Karpas-422 (cell line): ENCODE measurements at regions not wholly inside any gene's neighbourhood (a gene's known extent, or its start where the extent isn't known, plus 50 kb on each side); places are given as distances from the start of the nearest gene placed in this dataset.

Experiments used
- DNase-seq: peaks from one replicate; pipeline ENCODE4 v3.0.0-alpha.2; 2015
- H2AFZ ChIP-seq: fragments of 200-600 bp; sonication (generic); 2 replicates; pipeline ENCODE4 v1.6.1; 2014; ENCODE audit warnings: antibody characterized with exemption, low read length, mixed read lengths
- H3K27ac ChIP-seq: fragments of 200-600 bp; sonication (generic); 2 replicates; pipeline ENCODE4 v1.5.1; 2014; ENCODE audit warnings: mild to moderate bottlenecking, low read length, moderate library complexity
- H3K27me3 ChIP-seq: fragments of 200-600 bp; sonication (generic); 2 replicates; pipeline ENCODE4 v1.6.1; 2014; ENCODE audit warnings: low read length, mixed read lengths
- H3K36me3 ChIP-seq: fragments of 200-600 bp; sonication (generic); 2 replicates; pipeline ENCODE4 v1.6.1; 2014; ENCODE audit warnings: low read length, mixed read lengths; ENCODE audit not compliant: insufficient read depth
- H3K4me1 ChIP-seq: fragments of 200-600 bp; sonication (generic); 2 replicates; pipeline ENCODE4 v1.6.1; 2014; ENCODE audit warnings: mild to moderate bottlenecking, low read length, mixed read lengths
- H3K4me2 ChIP-seq: fragments of 200-600 bp; sonication (generic); 2 replicates; pipeline ENCODE4 v1.6.1; 2014; ENCODE audit warnings: low read length, low read depth, mild to moderate bottlenecking; ENCODE audit not compliant: poor library complexity, severe bottlenecking
- H3K4me3 ChIP-seq: fragments of 200-600 bp; sonication (generic); 2 replicates; pipeline ENCODE4 v1.5.1; 2014; ENCODE audit warnings: mild to moderate bottlenecking, antibody characterized with exemption, low read length, mixed read lengths
- H3K79me2 ChIP-seq: fragments of 200-600 bp; sonication (generic); 2 replicates; pipeline ENCODE4 v1.6.1; 2014; ENCODE audit warnings: mild to moderate bottlenecking, low read length, mixed read lengths
- H3K9ac ChIP-seq: fragments of 200-600 bp; sonication (generic); 2 replicates; pipeline ENCODE4 v1.6.0; 2014; ENCODE audit warnings: low read length
- H3K9me2 ChIP-seq: fragments of 200-600 bp; sonication (generic), shearing (Covaris generic); replicated peaks from 2 replicates; pipeline ENCODE4 v1.6.0; 2014; ENCODE audit warnings: mild to moderate bottlenecking, low read length, moderate library complexity; ENCODE audit not compliant: insufficient read depth
- H3K9me3 ChIP-seq: fragments of 300-700, 200-600 bp; sonication (generic); 2 replicates; pipeline ENCODE4 v1.6.1; 2014; ENCODE audit warnings: low read length, mixed read lengths
- H4K20me1 ChIP-seq: fragments of 200-600 bp; sonication (generic); 2 replicates; pipeline ENCODE4 v1.6.1; 2014; ENCODE audit warnings: mild to moderate bottlenecking, antibody characterized with exemption, low read length, low read depth; ENCODE audit not compliant: insufficient read depth

- no peak for DNase-seq
- Histone ChIP-seq H4K20me1 (no peaks in the 10 kb centered on the region), H3K4me3 (no peak overlapping the region), H3K4me2 (no peak overlapping the region), H3K9ac (no peak overlapping the region), H3K36me3 (no peaks in the 10 kb centered on the region), H3K4me1 (no peaks in the 10 kb centered on the region), H3K79me2 (no peaks in the 10 kb centered on the region), H3K9me3 (no peaks in the 10 kb centered on the region), H2AFZ (no peak overlapping the region), H3K27ac (no peak overlapping the region), H3K9me2 (no peaks in the 10 kb centered on the region), H3K27me3 (no peaks in the 10 kb centered on the region)
These were observed 126.3 kb downstream of the ATPSCKMT start for GRCh38 chr5:10123254-10123989.

GRCh38 chr5:10122076-10122726 lies 127.5 kb downstream of the ATPSCKMT start:
- Histone ChIP-seq H4K20me1 (no peaks in the 10 kb centered on the region), H3K27me3 (no peaks in the 10 kb centered on the region), H3K4me3 (no peak overlapping the region), H3K36me3 (no peaks in the 10 kb centered on the region), H3K4me1 (no peaks in the 10 kb centered on the region), H3K4me2 (no peak overlapping the region), H3K79me2 (no peaks in the 10 kb centered on the region), H3K9me3 (no peaks in the 10 kb centered on the region), H3K27ac (no peak overlapping the region), H3K9ac (no peak overlapping the region), H2AFZ (no peak overlapping the region), H3K9me2 (no peaks in the 10 kb centered on the region)
- no peak for DNase-seq

- H3K9me3 ChIP-seq = no peaks in the 10 kb centered on the region
- no peaks in the 10 kb centered on the region for H3K36me3 ChIP-seq
- DNase-seq = no peak
- no peaks in the 10 kb centered on the region for H3K4me1 ChIP-seq
- no peak overlapping the region for H3K27ac ChIP-seq
- no peaks in the 10 kb centered on the region for H3K9me2 ChIP-seq
- H3K4me3 ChIP-seq = no peak overlapping the region
- no peak overlapping the region for H3K4me2 ChIP-seq
- no peak overlapping the region for H2AFZ ChIP-seq
- no peaks in the 10 kb centered on the region for H4K20me1 ChIP-seq
- no peak overlapping the region for H3K9ac ChIP-seq
- no peaks in the 10 kb centered on the region for H3K27me3 ChIP-seq
- no peaks in the 10 kb centered on the region for H3K79me2 ChIP-seq
These were observed 128.8 kb downstream of the ATPSCKMT start for GRCh38 chr5:10120934-10121333.

GRCh38 chr5:10118150-10118549 lies 131.5 kb downstream of the ATPSCKMT start:
- H3K9ac ChIP-seq = no peak overlapping the region
- H4K20me1 ChIP-seq = no peaks in the 10 kb centered on the region
- H3K27me3 ChIP-seq = no peaks in the 10 kb centered on the region
- H2AFZ ChIP-seq = no peak overlapping the region
- H3K4me2 ChIP-seq = no peak overlapping the region
- no peaks in the 10 kb centered on the region for H3K79me2 ChIP-seq
- no peaks in the 10 kb centered on the region for H3K4me1 ChIP-seq
- no peaks in the 10 kb centered on the region for H3K9me2 ChIP-seq
- no peak overlapping the region for H3K27ac ChIP-seq
- no peak overlapping the region for H3K4me3 ChIP-seq
- H3K36me3 ChIP-seq = no peaks in the 10 kb centered on the region
- no peaks in the 10 kb centered on the region for H3K9me3 ChIP-seq
- DNase-seq = no peak

GRCh38 chr5:10116594-10116993 lies 133.1 kb downstream of the ATPSCKMT start:
- Histone ChIP-seq H3K27ac (no peak overlapping the region), H3K4me1 (no peaks in the 10 kb centered on the region), H3K36me3 (no peaks in the 10 kb centered on the region), H3K4me3 (no peak overlapping the region), H3K79me2 (no peaks in the 10 kb centered on the region), H3K4me2 (no peak overlapping the region), H3K9ac (no peak overlapping the region), H2AFZ (no peak overlapping the region), H3K9me3 (no peaks in the 10 kb centered on the region), H3K27me3 (no peaks in the 10 kb centered on the region), H3K9me2 (no peaks in the 10 kb centered on the region), H4K20me1 (no peaks in the 10 kb centered on the region)
- DNase-seq = no peak

- no peak for DNase-seq
- Histone ChIP-seq H3K4me3 (no peak overlapping the region), H3K36me3 (no peaks in the 10 kb centered on the region)
These were observed 134.0 kb downstream of the ATPSCKMT start for GRCh38 chr5:10115669-10116068.

GRCh38 chr5:10111571-10111970 lies 138.1 kb downstream of the ATPSCKMT start:
- H3K9ac ChIP-seq = no peak overlapping the region
- DNase-seq = peak; percentile 79

More at GRCh38 chr5:10115669-10116068, 134.0 kb downstream of the ATPSCKMT start:
- no peaks in the 10 kb centered on the region for H4K20me1 ChIP-seq
- H3K79me2 ChIP-seq = no peaks in the 10 kb centered on the region
- H3K27me3 ChIP-seq = no peaks in the 10 kb centered on the region
- H2AFZ ChIP-seq = no peak overlapping the region
- no peaks in the 10 kb centered on the region for H3K4me1 ChIP-seq
- no peaks in the 10 kb centered on the region for H3K9me3 ChIP-seq
- H3K9ac ChIP-seq = no peak overlapping the region
- H3K27ac ChIP-seq = no peak overlapping the region
- no peak overlapping the region for H3K4me2 ChIP-seq
- H3K9me2 ChIP-seq = no peaks in the 10 kb centered on the region

GRCh38 chr5:10110228-10110627 lies 139.5 kb downstream of the ATPSCKMT start:
- Histone ChIP-seq H3K27ac (no peak overlapping the region), H3K4me3 (no peak overlapping the region), H3K27me3 (no peaks in the 10 kb centered on the region), H3K9me2 (no peaks in the 10 kb centered on the region), H3K9me3 (no peaks in the 10 kb centered on the region), H3K4me2 (no peak overlapping the region), H3K36me3 (no peaks in the 10 kb centered on the region), H2AFZ (no peak overlapping the region), H4K20me1 (no peaks in the 10 kb centered on the region), H3K4me1 (no peaks in the 10 kb centered on the region), H3K79me2 (no peaks in the 10 kb centered on the region), H3K9ac (no peak overlapping the region)
- no peak for DNase-seq

More at GRCh38 chr5:10111571-10111970, 138.1 kb downstream of the ATPSCKMT start:
- no peaks in the 10 kb centered on the region for H3K9me2 ChIP-seq
- H3K4me1 ChIP-seq = no peaks in the 10 kb centered on the region
- H3K4me2 ChIP-seq = no peak overlapping the region
- no peak overlapping the region for H2AFZ ChIP-seq
- no peak overlapping the region for H3K4me3 ChIP-seq
- H3K27ac ChIP-seq = no peak overlapping the region
- no peaks in the 10 kb centered on the region for H3K79me2 ChIP-seq
- H4K20me1 ChIP-seq = no peaks in the 10 kb centered on the region
- H3K27me3 ChIP-seq = no peaks in the 10 kb centered on the region
- H3K36me3 ChIP-seq = no peaks in the 10 kb centered on the region
- no peaks in the 10 kb centered on the region for H3K9me3 ChIP-seq
